Mesenchymal stem cell (in vitro differentiated cells and primary cell): ENCODE measurements at regions not wholly inside any gene's neighbourhood (a gene's known extent, or its start where the extent isn't known, plus 50 kb on each side); places are given as distances from the start of the nearest gene placed in this dataset.

Source experiments
- DNase-seq: peaks from one replicate; pipeline ENCODE4 v3.0.0-alpha.2; 2013
- H2AFZ ChIP-seq: one replicate; pipeline ENCODE4 v1.6.1; 2013; ENCODE audit warnings: low read depth, mild to moderate bottlenecking, control low read depth, inconsistent platforms, low read length, moderate library complexity
- H2AK5ac ChIP-seq: 2 replicates; pipeline ENCODE4 v1.6.1; 2013; ENCODE audit warnings: low read length, moderate library complexity, mild to moderate bottlenecking, inconsistent platforms; ENCODE audit not compliant: severe bottlenecking
- H2BK120ac ChIP-seq: one replicate; pipeline ENCODE4 v1.6.1; 2013; ENCODE audit warnings: low read depth, mild to moderate bottlenecking, inconsistent platforms, low read length, moderate library complexity
- H2BK12ac ChIP-seq, 2 experiments: one replicate each; pipeline ENCODE4 v1.6.1; 2013; ENCODE audit warnings: inconsistent platforms in 2 of 2, low read length in 2 of 2, mild to moderate bottlenecking in 2 of 2, moderate library complexity in 2 of 2, control low read depth in 1 of 2
- H2BK15ac ChIP-seq: one replicate; pipeline ENCODE4 v1.6.1; 2013; ENCODE audit warnings: mild to moderate bottlenecking, low read depth, inconsistent platforms; ENCODE audit not compliant: poor library complexity, severe bottlenecking
- H2BK5ac ChIP-seq: 2 replicates; pipeline ENCODE4 v1.6.1; 2013; ENCODE audit warnings: low read depth, mild to moderate bottlenecking, low read length, control low read depth, inconsistent platforms; ENCODE audit not compliant: poor library complexity, severe bottlenecking
- H3K14ac ChIP-seq, 2 experiments: one replicate each; pipeline ENCODE4 v1.6.1; 2013; ENCODE audit warnings: inconsistent platforms in 2 of 2, low read length in 2 of 2, control low read depth in 1 of 2, mild to moderate bottlenecking in 1 of 2, moderate library complexity in 1 of 2
- H3K18ac ChIP-seq, 2 experiments: one replicate each; pipeline ENCODE4 v1.6.1; 2013; ENCODE audit warnings: inconsistent platforms in 2 of 2, low read length in 2 of 2, control low read depth in 1 of 2, low read depth in 1 of 2, mild to moderate bottlenecking in 1 of 2
- H3K23ac ChIP-seq, 2 experiments: one replicate each; pipeline ENCODE4 v1.6.1; 2013; ENCODE audit warnings: inconsistent platforms in 2 of 2, low read length in 2 of 2, mild to moderate bottlenecking in 2 of 2, moderate library complexity in 2 of 2, control low read depth in 1 of 2
- H3K27ac ChIP-seq: 2 replicates; pipeline ENCODE4 v1.5.1; 2013; ENCODE audit warnings: mild to moderate bottlenecking, moderate library complexity, low read length, control low read depth, inconsistent platforms; ENCODE audit not compliant: poor library complexity, severe bottlenecking
- H3K27me3 ChIP-seq, 2 experiments: 2 replicates each; pipeline versions ENCODE4 v1.6.1 to v1.7.0; 2013; ENCODE audit warnings: low read length in 2 of 2, mild to moderate bottlenecking in 2 of 2, moderate library complexity in 2 of 2, control low read depth in 1 of 2, inconsistent platforms in 1 of 2; ENCODE audit not compliant: control insufficient read depth in 1 of 2, insufficient read depth in 1 of 2
- H3K36me3 ChIP-seq, 2 experiments: 2 replicates each; pipeline versions ENCODE4 v1.6.1 to v1.7.0; 2013; ENCODE audit warnings: low read length in 2 of 2, control low read depth in 1 of 2, inconsistent platforms in 1 of 2, low read depth in 1 of 2, mild to moderate bottlenecking in 1 of 2; ENCODE audit not compliant: insufficient read depth in 2 of 2, control insufficient read depth in 1 of 2
- H3K4ac ChIP-seq, 2 experiments: one replicate each; pipeline ENCODE4 v1.6.1; 2013; ENCODE audit warnings: inconsistent platforms in 2 of 2, low read length in 2 of 2, mild to moderate bottlenecking in 2 of 2, moderate library complexity in 2 of 2, control low read depth in 1 of 2, low read depth in 1 of 2
- H3K4me1 ChIP-seq: 2 replicates; pipeline ENCODE4 v1.6.1; 2013; ENCODE audit warnings: low read depth, low read length, control low read depth; ENCODE audit not compliant: control insufficient read depth, insufficient read depth
- H3K4me2 ChIP-seq: 2 replicates; pipeline ENCODE4 v1.6.1; 2013; ENCODE audit warnings: low read length, mild to moderate bottlenecking, inconsistent platforms; ENCODE audit not compliant: poor library complexity, severe bottlenecking
- H3K4me3 ChIP-seq, 2 experiments: 2 replicates each; pipeline versions ENCODE4 v1.5.1 to v1.7.0; 2013; ENCODE audit warnings: low read length in 2 of 2, mild to moderate bottlenecking in 2 of 2, control low read depth in 1 of 2, low read depth in 1 of 2; ENCODE audit not compliant: insufficient read depth in 1 of 2
- H3K79me1 ChIP-seq: replicated peaks from 2 replicates; pipeline ENCODE4 v1.6.1; 2013; ENCODE audit warnings: mild to moderate bottlenecking, control low read depth, low read length, inconsistent platforms; ENCODE audit not compliant: poor library complexity, severe bottlenecking
- H3K9ac ChIP-seq: 2 replicates; pipeline ENCODE4 v1.7.0; 2013; ENCODE audit warnings: mild to moderate bottlenecking, low read length, moderate library complexity
- H3K9me3 ChIP-seq: 2 replicates; pipeline ENCODE4 v1.7.0; 2013; ENCODE audit warnings: mild to moderate bottlenecking, low read length; ENCODE audit not compliant: control insufficient read depth
- H4K8ac ChIP-seq: one replicate; pipeline ENCODE4 v1.6.1; 2013; ENCODE audit warnings: inconsistent platforms, mild to moderate bottlenecking, low read length, moderate library complexity
- H4K91ac ChIP-seq: one replicate; pipeline ENCODE4 v1.6.1; 2013; ENCODE audit warnings: mild to moderate bottlenecking, low read length, inconsistent platforms
- WGBS: methylation state at CpG from one replicate; pipeline ENCODE4 v1.1.7; 2013; ENCODE audit warnings: mixed read lengths; 5-methylcytosine and 5-hydroxymethylcytosine counted together

GRCh38 chrX:20382518-20383297 lies 116.0 kb upstream of the RPS6KA3 start:
- Histone ChIP-seq H3K27me3 (no peaks in the 10 kb centered on the region), H3K9ac (no peak overlapping the region), H3K9me3 (no peaks in the 10 kb centered on the region), H4K8ac (no peak overlapping the region), H3K4me1 (peaks cover 2% of the 10 kb centered on the region), H2BK5ac (no peak overlapping the region), H3K23ac (no peak overlapping the region), H3K79me1 (no peaks in the 10 kb centered on the region), H2BK15ac (no peak overlapping the region), H3K27ac (no peak overlapping the region), H3K4ac (no peak overlapping the region), H2BK12ac (no peak overlapping the region), H3K4me2 (no peak overlapping the region), H3K18ac (no peak overlapping the region), H2BK120ac (no peak overlapping the region), H2AFZ (no peak overlapping the region), H4K91ac (no peak overlapping the region), H2AK5ac (peak overlapping the region; percentile 45), H3K36me3 (no peaks in the 10 kb centered on the region), H3K4me3 (no peak overlapping the region), H3K14ac (no peak overlapping the region)
- DNase-seq: peak; percentile 8
- 69% methylated on average over 1 of the region's 3 CpGs for WGBS

- no peak overlapping the region for H2AFZ ChIP-seq
- 91% methylated on average over 1 of the region's 1 CpG for WGBS
- H3K4me2 ChIP-seq: no peak overlapping the region
- no peak overlapping the region for H3K9ac ChIP-seq
- no peak overlapping the region for H4K8ac ChIP-seq
- no peaks in the 10 kb centered on the region for H3K9me3 ChIP-seq
- no peak overlapping the region for H3K27ac ChIP-seq
- H3K23ac ChIP-seq: no peak overlapping the region
- no peak overlapping the region for H2BK120ac ChIP-seq
- H2BK15ac ChIP-seq: no peak overlapping the region
- no peak overlapping the region for H3K18ac ChIP-seq
- H2BK5ac ChIP-seq: no peak overlapping the region
- H3K27me3 ChIP-seq: no peaks in the 10 kb centered on the region
- DNase-seq: no peak
- H2AK5ac ChIP-seq: no peak overlapping the region
- H3K14ac ChIP-seq: no peak overlapping the region
- no peaks in the 10 kb centered on the region for H3K79me1 ChIP-seq
- H3K4ac ChIP-seq: no peak overlapping the region
- no peaks in the 10 kb centered on the region for H3K36me3 ChIP-seq
- no peak overlapping the region for H2BK12ac ChIP-seq
- H4K91ac ChIP-seq: no peak overlapping the region
- H3K4me1 ChIP-seq: peaks cover 2% of the 10 kb centered on the region
- H3K4me3 ChIP-seq: no peak overlapping the region
These were observed 115.4 kb upstream of the RPS6KA3 start for GRCh38 chrX:20382082-20382481.

DNA sequence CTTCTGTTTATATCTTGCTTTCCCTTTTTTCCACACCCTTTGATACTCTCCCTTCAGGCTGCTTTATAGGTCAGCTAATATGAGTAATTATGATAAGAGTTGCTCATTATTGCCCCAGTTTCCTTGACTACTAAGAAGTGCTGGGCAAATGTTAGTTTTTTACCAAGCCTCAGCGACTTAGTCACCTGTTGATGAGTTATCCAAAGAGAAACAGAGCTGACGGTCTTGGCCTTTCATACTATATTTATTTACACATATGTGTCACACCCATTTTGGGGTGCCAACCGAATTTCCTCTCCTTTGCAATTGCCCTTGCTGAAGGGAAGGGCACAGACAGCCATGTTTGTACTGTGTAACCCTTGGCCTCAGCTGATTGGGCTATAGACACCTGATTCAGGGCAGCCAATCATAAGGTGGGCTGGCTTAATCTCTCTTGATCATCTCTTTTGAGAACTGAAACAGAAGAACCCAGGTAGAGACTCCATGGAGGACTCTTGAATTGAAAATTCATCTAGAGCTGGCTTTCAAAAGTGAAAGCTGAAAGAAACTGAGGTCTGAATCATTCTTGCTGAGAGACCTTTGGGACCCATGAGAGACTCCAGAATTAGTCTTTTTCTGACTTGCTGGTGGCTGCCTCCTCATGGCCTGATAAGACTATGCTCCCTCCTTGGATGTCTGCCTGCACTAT lies 111.7 kb upstream of the RPS6KA3 start:
- Histone ChIP-seq H2BK120ac (no peak overlapping the region), H3K9ac (peak overlapping the region; percentile 49), H4K91ac (no peak overlapping the region), H3K36me3 (no peaks in the 10 kb centered on the region), H3K4me1 (peaks cover 5% of the 10 kb centered on the region), H2BK15ac (no peak overlapping the region), H3K18ac (no peak overlapping the region), H3K9me3 (no peaks in the 10 kb centered on the region), H3K4me3 (no peak overlapping the region), H2BK12ac (no peak overlapping the region), H3K14ac (no peak overlapping the region), H3K27me3 (no peaks in the 10 kb centered on the region), H4K8ac (no peak overlapping the region), H3K27ac (no peak overlapping the region), H3K23ac (no peak overlapping the region), H3K4ac (no peak overlapping the region), H3K79me1 (no peaks in the 10 kb centered on the region), H2AK5ac (no peak overlapping the region), H2BK5ac (no peak overlapping the region), H3K4me2 (no peak overlapping the region), H2AFZ (no peak overlapping the region)
- peak; percentile 7 for DNase-seq
- WGBS: 39% methylated on average over 3 of the region's 3 CpGs

- peak; percentile 39 for DNase-seq
- no peak overlapping the region for H2BK15ac ChIP-seq
- H2AK5ac ChIP-seq: no peak overlapping the region
- H3K14ac ChIP-seq: no peak overlapping the region
- no peak overlapping the region for H4K8ac ChIP-seq
- WGBS: 0% methylated on average over 2 of the region's 4 CpGs
- H2AFZ ChIP-seq: no peak overlapping the region
- H2BK120ac ChIP-seq: no peak overlapping the region
- H3K23ac ChIP-seq: no peak overlapping the region
- H3K9ac ChIP-seq: peak overlapping the region; percentile 11
- H3K4me3 ChIP-seq: no peak overlapping the region
- H3K36me3 ChIP-seq: no peaks in the 10 kb centered on the region
- H2BK12ac ChIP-seq: no peak overlapping the region
- H3K9me3 ChIP-seq: no peaks in the 10 kb centered on the region
- no peaks in the 10 kb centered on the region for H3K27me3 ChIP-seq
- no peak overlapping the region for H3K27ac ChIP-seq
- no peak overlapping the region for H2BK5ac ChIP-seq
- H3K4ac ChIP-seq: no peak overlapping the region
- H3K4me1 ChIP-seq: peaks cover 6% of the 10 kb centered on the region
- H3K4me2 ChIP-seq: no peak overlapping the region
- H3K18ac ChIP-seq: no peak overlapping the region
- H4K91ac ChIP-seq: no peak overlapping the region
- no peaks in the 10 kb centered on the region for H3K79me1 ChIP-seq
These were observed 108.3 kb upstream of the RPS6KA3 start for GRCh38 chrX:20374900-20375438.
